ENCODE measurements at regions not wholly inside any gene's neighbourhood (a gene's known extent, or its start where the extent isn't known, plus 50 kb on each side); places are given as distances from the start of the nearest gene placed in this dataset.

- ChIA-PET RAD21 (ENCODE audit: low non-redundant PET in 1 of 2, low total read pairs in 2 of 2, uncharacterized antibody in 2 of 2, unreplicated experiment in 2 of 2) (no interaction called here), POLR2A (no interaction called here), CTCF (no interaction called here)
- Histone ChIP-seq H3K4me2 (ENCODE audit: low read length) (no peak overlapping the region), H3K27me3 (ENCODE audit: insufficient read depth, low read length) (peaks cover 15% of the 10 kb centered on the region; the same call in 1 of the 2 replicates), H3K9me2 (ENCODE audit: insufficient read depth) (no peaks in the 10 kb centered on the region), H2AFZ (ENCODE audit: low read depth, low read length, poor library complexity, severe bottlenecking) (no peak overlapping the region), H3K9ac (ENCODE audit: low read length) (no peak overlapping the region), H3K36me3 (ENCODE audit: control insufficient read depth in 1 of 2, insufficient read depth in 2 of 2, low read length in 2 of 2) (no peaks in the 10 kb centered on the region), H3K4me1 (ENCODE audit: control insufficient read depth in 1 of 2, insufficient read depth in 2 of 2, low read length in 2 of 2) (no peaks in the 10 kb centered on the region), H4K20me1 (ENCODE audit: insufficient read depth) (no peaks in the 10 kb centered on the region), H3K4me3 (replicated peaks in 1 of 2; ENCODE audit: low read depth in 1 of 2, low read length in 2 of 2) (no peak overlapping the region), H3K79me2 (ENCODE audit: insufficient read depth, low read length) (no peaks in the 10 kb centered on the region), H3K27ac (ENCODE audit: low read depth, low read length) (no peak overlapping the region), H3K9me3 (ENCODE audit: control insufficient read depth in 1 of 2, insufficient read depth in 1 of 2, low read depth in 1 of 2, low read length in 2 of 2) (no peaks in the 10 kb centered on the region)
- no peak for DNase-seq (ENCODE audit: low read depth, low spot score)
- ATAC-seq: no peak
- intact Hi-C loops (cut with micrococcal nuclease): no loop called here
- TF ChIP-seq ZFX (IDR thresholded peaks at IDR 0.05) (no peak), CEBPB (IDR thresholded peaks at IDR 0.05; ENCODE audit: low read depth) (no peak)
- BruUV-seq (replicated peaks): no TSS peak
Observed at GRCh38 chr3:64426551-64426950, 201.3 kb upstream of the PRICKLE2 start.

DNA sequence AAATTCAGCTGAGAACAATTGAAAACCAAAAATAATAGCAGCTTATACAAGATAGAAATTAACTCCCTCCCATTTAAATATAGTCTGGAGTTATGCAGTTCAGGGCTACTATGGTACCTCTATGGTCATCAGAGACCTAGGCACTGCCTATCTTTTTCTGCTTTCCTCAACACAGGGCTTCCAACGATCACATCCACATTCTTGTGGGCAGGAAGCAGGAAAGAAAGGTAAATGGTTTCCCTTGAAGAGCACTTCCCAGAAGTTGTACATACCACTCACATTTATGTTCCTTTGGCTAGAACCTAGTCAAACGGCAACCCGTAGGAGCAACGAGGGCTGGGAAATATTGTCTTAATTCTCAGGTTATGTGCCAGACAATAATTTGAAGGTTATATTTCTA lies 197.7 kb upstream of the PRICKLE2 start:
- Histone ChIP-seq H3K79me2 (ENCODE audit: insufficient read depth, low read length) (no peaks in the 10 kb centered on the region), H3K27me3 (ENCODE audit: insufficient read depth, low read length) (peaks cover 19% of the 10 kb centered on the region), H3K4me2 (ENCODE audit: low read length) (no peak overlapping the region), H3K9me2 (ENCODE audit: insufficient read depth) (no peaks in the 10 kb centered on the region), H3K4me3 (replicated peaks in 1 of 2; ENCODE audit: low read depth in 1 of 2, low read length in 2 of 2) (no peak overlapping the region), H3K4me1 (ENCODE audit: control insufficient read depth in 1 of 2, insufficient read depth in 2 of 2, low read length in 2 of 2) (no peaks in the 10 kb centered on the region), H2AFZ (ENCODE audit: low read depth, low read length, poor library complexity, severe bottlenecking) (no peak overlapping the region), H3K36me3 (ENCODE audit: control insufficient read depth in 1 of 2, insufficient read depth in 2 of 2, low read length in 2 of 2) (no peaks in the 10 kb centered on the region), H3K9me3 (ENCODE audit: control insufficient read depth in 1 of 2, insufficient read depth in 1 of 2, low read depth in 1 of 2, low read length in 2 of 2) (no peaks in the 10 kb centered on the region), H4K20me1 (ENCODE audit: insufficient read depth) (no peaks in the 10 kb centered on the region), H3K27ac (ENCODE audit: low read depth, low read length) (no peak overlapping the region), H3K9ac (ENCODE audit: low read length) (no peak overlapping the region)
- TF ChIP-seq MAX (IDR thresholded peaks at IDR 0.05): no peak
- ATAC-seq: no peak
- POLR2A ChIA-PET: no interaction called here
- RAD21 ChIA-PET (ENCODE audit: low non-redundant PET in 1 of 2, low total read pairs in 2 of 2, uncharacterized antibody in 2 of 2, unreplicated experiment in 2 of 2): no interaction called here
- CTCF ChIA-PET: no interaction called here
- no peak for DNase-seq (ENCODE audit: low read depth, low spot score)
- no TSS peak for BruUV-seq (replicated peaks)
- intact Hi-C loops (cut with micrococcal nuclease): no loop called here

DNA sequence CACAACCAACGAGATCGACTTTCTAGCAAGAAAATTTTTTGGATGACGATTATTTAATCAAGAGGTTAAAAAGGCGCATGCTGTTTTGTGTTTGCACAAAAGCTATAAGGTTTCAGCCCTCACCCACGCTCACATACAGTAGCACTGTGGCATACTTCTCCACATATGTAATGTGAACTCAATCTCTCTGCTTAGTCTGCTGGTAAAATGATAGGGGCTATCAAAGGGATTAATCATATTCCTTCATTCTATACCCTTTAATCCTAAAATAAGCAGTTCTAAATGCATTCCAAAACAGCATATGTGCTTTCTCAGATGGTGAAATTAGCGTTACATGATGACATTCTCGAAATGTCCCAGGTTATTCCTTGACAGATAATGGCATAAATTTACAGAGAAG lies 196.9 kb upstream of the PRICKLE2 start:
- no peak for DNase-seq (ENCODE audit: low read depth, low spot score)
- Histone ChIP-seq H4K20me1 (ENCODE audit: insufficient read depth) (no peaks in the 10 kb centered on the region), H3K9me2 (ENCODE audit: insufficient read depth) (no peaks in the 10 kb centered on the region), H3K4me3 (replicated peaks in 1 of 2; ENCODE audit: low read depth in 1 of 2, low read length in 2 of 2) (no peak overlapping the region), H3K4me1 (ENCODE audit: control insufficient read depth in 1 of 2, insufficient read depth in 2 of 2, low read length in 2 of 2) (no peaks in the 10 kb centered on the region), H2AFZ (ENCODE audit: low read depth, low read length, poor library complexity, severe bottlenecking) (no peak overlapping the region), H3K9me3 (ENCODE audit: control insufficient read depth in 1 of 2, insufficient read depth in 1 of 2, low read depth in 1 of 2, low read length in 2 of 2) (no peaks in the 10 kb centered on the region), H3K9ac (ENCODE audit: low read length) (no peak overlapping the region), H3K27me3 (ENCODE audit: insufficient read depth, low read length) (peaks cover 19% of the 10 kb centered on the region), H3K4me2 (ENCODE audit: low read length) (no peak overlapping the region), H3K79me2 (ENCODE audit: insufficient read depth, low read length) (no peaks in the 10 kb centered on the region), H3K36me3 (ENCODE audit: control insufficient read depth in 1 of 2, insufficient read depth in 2 of 2, low read length in 2 of 2) (no peaks in the 10 kb centered on the region), H3K27ac (ENCODE audit: low read depth, low read length) (no peak overlapping the region)
- ChIA-PET POLR2A (no interaction called here), CTCF (no interaction called here), RAD21 (ENCODE audit: low non-redundant PET in 1 of 2, low total read pairs in 2 of 2, uncharacterized antibody in 2 of 2, unreplicated experiment in 2 of 2) (no interaction called here)
- intact Hi-C loops (cut with micrococcal nuclease): no loop called here
- ATAC-seq: no peak
- BruUV-seq (replicated peaks): no TSS peak
- TF ChIP-seq ZFX (IDR thresholded peaks at IDR 0.05) (no peak), ELF1 (IDR thresholded peaks at IDR 0.05; ENCODE audit: borderline replicate concordance, low read depth) (no peak), ZBTB33 (IDR thresholded peaks at IDR 0.05; ENCODE audit: extremely low read depth, insufficient replicate concordance, low read length) (no peak), ZNF274 (IDR thresholded peaks at IDR 0.05; ENCODE audit: low read depth, low read length) (no peak), EZH2 (IDR thresholded peaks at IDR 0.05) (no peak), EGR1 (IDR thresholded peaks at IDR 0.05; ENCODE audit: low read depth) (no peak), RAD21 (IDR thresholded peaks at IDR 0.05; ENCODE audit: low read depth) (no peak), TCF7L2 (IDR thresholded peaks at IDR 0.05; ENCODE audit: borderline replicate concordance, extremely low read depth, insufficient read depth, insufficient read length) (no peak)
